CD14-positive monocyte (primary cell): ENCODE measurements at regions not wholly inside any gene's neighbourhood (a gene's known extent, or its start where the extent isn't known, plus 50 kb on each side); places are given as distances from the start of the nearest gene placed in this dataset.

Experiments used
- DNase-seq, 3 donors: peaks; one replicate each; pipeline ENCODE4 v3.0.0-alpha.2; 2011 to 2022
- H2AFZ ChIP-seq: 2 replicates; pipeline ENCODE4 v1.6.0; 2012; ENCODE audit warnings: mild to moderate bottlenecking, low read depth, low read length, inconsistent platforms; ENCODE audit not compliant: insufficient read depth, poor library complexity, severe bottlenecking
- H3K27ac ChIP-seq, 2 donors: 1 replicate in 1 of 2; 2 replicates in 1 of 2; pipeline ENCODE4 v1.5.1; 2012 to 2013; ENCODE audit warnings: low read length in 2 of 2, control low read depth in 1 of 2, inconsistent platforms in 1 of 2, low read depth in 1 of 2, mild to moderate bottlenecking in 1 of 2
- H3K27me3 ChIP-seq, 2 donors: one replicate each; pipeline versions ENCODE4 v1.6.0 to v1.6.1; 2011 to 2013; ENCODE audit warnings: low read length in 2 of 2; ENCODE audit not compliant: control insufficient read depth in 2 of 2, insufficient read depth in 2 of 2
- H3K36me3 ChIP-seq, 2 donors: replicated peaks in 1 of 2; 1 replicate in 1 of 2; 2 replicates in 1 of 2; pipeline versions ENCODE4 v1.5.1 to v1.6.1; 2012 to 2013; ENCODE audit warnings: low read length in 2 of 2, control low read depth in 1 of 2, inconsistent platforms in 1 of 2, mild to moderate bottlenecking in 1 of 2; ENCODE audit not compliant: insufficient read depth in 2 of 2, control insufficient read depth in 1 of 2
- H3K4me1 ChIP-seq, 2 donors: 1 replicate in 1 of 2; 2 replicates in 1 of 2; pipeline versions ENCODE4 v1.5.1 to v1.6.1; 2012 to 2013; ENCODE audit warnings: low read length in 2 of 2, control low read depth in 1 of 2, inconsistent platforms in 1 of 2, mild to moderate bottlenecking in 1 of 2, moderate library complexity in 1 of 2; ENCODE audit not compliant: insufficient read depth in 2 of 2, control insufficient read depth in 1 of 2
- H3K4me2 ChIP-seq: replicated peaks from 2 replicates; pipeline ENCODE3; 2012; ENCODE audit warnings: low read length, moderate library complexity, mild to moderate bottlenecking; ENCODE audit not compliant: poor library complexity, severe bottlenecking; ENCODE audit errors: extremely low read depth
- H3K4me3 ChIP-seq, 3 experiments: fragments of 200-600 bp in 1 of 3; sonication (generic) in 1 of 3; replicated peaks in 1 of 3; 1 replicate in 2 of 3; 2 replicates in 1 of 3; pipeline ENCODE4 v1.5.1; 2011 to 2013; ENCODE audit warnings: low read length in 3 of 3, mild to moderate bottlenecking in 3 of 3, control low read depth in 2 of 3, low read depth in 2 of 3, inconsistent platforms in 1 of 3, moderate library complexity in 1 of 3
- H3K79me2 ChIP-seq: 2 replicates; pipeline ENCODE4 v1.6.0; 2012; ENCODE audit warnings: mild to moderate bottlenecking, control low read depth, inconsistent platforms, low read length, moderate library complexity; ENCODE audit not compliant: insufficient read depth
- H3K9ac ChIP-seq: 2 replicates; pipeline ENCODE4 v1.6.0; 2017; ENCODE audit warnings: low read length, mild to moderate bottlenecking; ENCODE audit not compliant: insufficient read depth, poor library complexity, severe bottlenecking
- H3K9me3 ChIP-seq, 2 donors: replicated peaks in 1 of 2; 1 replicate in 1 of 2; 2 replicates in 1 of 2; pipeline versions ENCODE4 v1.5.1 to v1.6.1; 2012 to 2013; ENCODE audit warnings: low read length in 2 of 2, control low read depth in 1 of 2; ENCODE audit not compliant: control insufficient read depth in 1 of 2, insufficient read depth in 1 of 2
- H4K20me1 ChIP-seq: 2 replicates; pipeline ENCODE4 v1.6.0; 2012; ENCODE audit warnings: mild to moderate bottlenecking, low read length, control low read depth, moderate library complexity; ENCODE audit not compliant: insufficient read depth
- H3K27ac Mint-ChIP-seq, 7 donors: one replicate each; pipeline ENCODE4 v1.8.0; 2020; ENCODE audit warnings: mild to moderate bottlenecking in 7 of 7, mixed read lengths in 7 of 7, moderate library complexity in 6 of 7, inconsistent platforms in 2 of 7
- H3K27me3 Mint-ChIP-seq, 3 donors: one replicate each; pipeline ENCODE4 v1.8.0; 2021 to 2022; ENCODE audit warnings: low read depth in 3 of 3, mild to moderate bottlenecking in 3 of 3, mixed read lengths in 3 of 3, moderate library complexity in 3 of 3, inconsistent platforms in 1 of 3
- H3K36me3 Mint-ChIP-seq, 2 donors: one replicate each; pipeline ENCODE4 v1.8.0; 2020; ENCODE audit warnings: mixed read lengths in 2 of 2, inconsistent platforms in 1 of 2, mild to moderate bottlenecking in 1 of 2
- H3K4me1 Mint-ChIP-seq: one replicate; pipeline ENCODE4 v1.8.0; 2020; ENCODE audit warnings: mild to moderate bottlenecking, mixed read lengths
- H3K4me3 Mint-ChIP-seq, 2 donors: one replicate each; pipeline ENCODE4 v1.8.0; 2020; ENCODE audit warnings: mild to moderate bottlenecking in 2 of 2, mixed read lengths in 2 of 2, moderate library complexity in 1 of 2
- H3K9me3 Mint-ChIP-seq, 7 donors: one replicate each; pipeline ENCODE4 v1.8.0; 2020 to 2022; ENCODE audit warnings: mixed read lengths in 7 of 7, mild to moderate bottlenecking in 6 of 7, moderate library complexity in 6 of 7, inconsistent platforms in 2 of 7
- WGBS: methylation state at CpG from one replicate; pipeline ENCODE4 v1.1.5; 2013; ENCODE audit warnings: missing lambda C conversion rate; ENCODE audit not compliant: insufficient coverage; 5-methylcytosine and 5-hydroxymethylcytosine counted together
- intact Hi-C, 2 donors: fragments of 100-400 bp; cut with micrococcal nuclease; formaldehyde crosslinking; loops; one replicate each; pipeline versions ENCODE4 v1.15.0 to v1.15.1; 2023
- TF ChIP-seq, protein P1 (sequence below): fragments of 200-600 bp; IDR thresholded peaks from one replicate; pipeline ENCODE4 v1.8.0; 2022; ENCODE audit warnings: antibody characterized with exemption, mild to moderate bottlenecking

GRCh38 chr2:128997166-128997866, 678.6 kb upstream of the HS6ST1 start:
- no peak for DNase-seq
- intact Hi-C loops, result no loop called here
- TF ChIP-seq, protein P1, sequence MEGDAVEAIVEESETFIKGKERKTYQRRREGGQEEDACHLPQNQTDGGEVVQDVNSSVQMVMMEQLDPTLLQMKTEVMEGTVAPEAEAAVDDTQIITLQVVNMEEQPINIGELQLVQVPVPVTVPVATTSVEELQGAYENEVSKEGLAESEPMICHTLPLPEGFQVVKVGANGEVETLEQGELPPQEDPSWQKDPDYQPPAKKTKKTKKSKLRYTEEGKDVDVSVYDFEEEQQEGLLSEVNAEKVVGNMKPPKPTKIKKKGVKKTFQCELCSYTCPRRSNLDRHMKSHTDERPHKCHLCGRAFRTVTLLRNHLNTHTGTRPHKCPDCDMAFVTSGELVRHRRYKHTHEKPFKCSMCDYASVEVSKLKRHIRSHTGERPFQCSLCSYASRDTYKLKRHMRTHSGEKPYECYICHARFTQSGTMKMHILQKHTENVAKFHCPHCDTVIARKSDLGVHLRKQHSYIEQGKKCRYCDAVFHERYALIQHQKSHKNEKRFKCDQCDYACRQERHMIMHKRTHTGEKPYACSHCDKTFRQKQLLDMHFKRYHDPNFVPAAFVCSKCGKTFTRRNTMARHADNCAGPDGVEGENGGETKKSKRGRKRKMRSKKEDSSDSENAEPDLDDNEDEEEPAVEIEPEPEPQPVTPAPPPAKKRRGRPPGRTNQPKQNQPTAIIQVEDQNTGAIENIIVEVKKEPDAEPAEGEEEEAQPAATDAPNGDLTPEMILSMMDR, result no peak

GRCh38 chr2:129001926-129002325, 683.3 kb upstream of the HS6ST1 start:
- intact Hi-C loops, result no loop called here
- no peak for DNase-seq
- Histone ChIP-seq H3K27me3 (no peaks in the 10 kb centered on the region), H4K20me1 (no peaks in the 10 kb centered on the region), H3K4me2 (no peak overlapping the region), H3K4me3 (no peak overlapping the region), H3K79me2 (no peaks in the 10 kb centered on the region), H3K9me3 (no peaks in the 10 kb centered on the region), H3K9ac (no peak overlapping the region), H3K27ac (no peak overlapping the region), H2AFZ (no peak overlapping the region), H3K36me3 (no peaks in the 10 kb centered on the region), H3K4me1 (no peaks in the 10 kb centered on the region)
- TF ChIP-seq, protein P1, result no peak
- no peak overlapping the region for H3K4me3 Mint-ChIP-seq
- H3K27me3 Mint-ChIP-seq, result peaks cover 0 to 5% (median 1%) of the 10 kb centered on the region in 3 donors
- H3K27ac Mint-ChIP-seq, result no peak overlapping the region
- no peaks in the 10 kb centered on the region for H3K36me3 Mint-ChIP-seq
- WGBS, result no CpG with 5 or more reads among the region's 5 CpGs
- no peaks in the 10 kb centered on the region for H3K4me1 Mint-ChIP-seq
- peaks cover 0 to 7% (median 2%) of the 10 kb centered on the region in 7 donors for H3K9me3 Mint-ChIP-seq

More at GRCh38 chr2:128997166-128997866, 678.6 kb upstream of the HS6ST1 start:
- H4K20me1 ChIP-seq, result no peaks in the 10 kb centered on the region
- no peak overlapping the region for H3K9ac ChIP-seq
- H3K27me3 ChIP-seq, result no peaks in the 10 kb centered on the region
- H2AFZ ChIP-seq, result no peak overlapping the region
- H3K4me3 ChIP-seq, result no peak overlapping the region
- Mint-ChIP-seq H3K4me1 (no peaks in the 10 kb centered on the region), H3K27me3 (peaks cover 0 to 6% (median 3%) of the 10 kb centered on the region in 3 donors), H3K36me3 (no peaks in the 10 kb centered on the region), H3K9me3 (peaks cover 2 to 5% (median 3%) of the 10 kb centered on the region in 7 donors), H3K4me3 (no peak overlapping the region), H3K27ac (no peak overlapping the region)
- no peaks in the 10 kb centered on the region for H3K9me3 ChIP-seq
- 100% methylated on average over 2 of the region's 5 CpGs for WGBS
- H3K79me2 ChIP-seq, result no peaks in the 10 kb centered on the region
- no peaks in the 10 kb centered on the region for H3K4me1 ChIP-seq
- no peak overlapping the region for H3K4me2 ChIP-seq
- H3K27ac ChIP-seq, result no peak overlapping the region
- H3K36me3 ChIP-seq, result no peaks in the 10 kb centered on the region
